GM12891 (cell line): ENCODE measurements at regions not wholly inside any gene's neighbourhood (a gene's known extent, or its start where the extent isn't known, plus 50 kb on each side); places are given as distances from the start of the nearest gene placed in this dataset.

Source experiments
- PAX5 ChIP-seq: IDR thresholded peaks from 2 replicates; pipeline ENCODE4 v1.6.1; 2011; ENCODE audit warnings: low read length, moderate library complexity, mild to moderate bottlenecking; ENCODE audit not compliant: insufficient read depth, severe bottlenecking
- POLR2A ChIP-seq: IDR thresholded peaks from 2 replicates; pipeline ENCODE4 v1.6.1; 2011; ENCODE audit warnings: low read depth, low read length, control low read depth
- POLR2AphosphoS5 ChIP-seq: IDR thresholded peaks from 2 replicates; pipeline ENCODE4 v1.6.1; 2011; ENCODE audit warnings: low read depth, low read length, control low read depth
- POU2F2 ChIP-seq: IDR thresholded peaks from 2 replicates; pipeline ENCODE4 v1.6.1; 2011; ENCODE audit warnings: low read depth, mild to moderate bottlenecking, control low read depth, low read length, moderate library complexity
- SPI1 ChIP-seq: IDR thresholded peaks from 2 replicates; pipeline ENCODE4 v1.6.1; 2011; ENCODE audit warnings: low read depth, low read length, control low read depth
- TAF1 ChIP-seq: IDR thresholded peaks from 2 replicates; pipeline ENCODE4 v1.6.1; 2011; ENCODE audit warnings: low read depth, low read length, control low read depth

- TF ChIP-seq TAF1 (no peak), POLR2AphosphoS5 (no peak), POLR2A (no peak), SPI1 (no peak), PAX5 (no peak), POU2F2 (no peak)
These were observed 343.4 kb downstream of the HHIPL2 start for GRCh38 chr1:222204475-222204874.
